CD4-positive, alpha-beta T cell (primary cell): ENCODE measurements at regions not wholly inside any gene's neighbourhood (a gene's known extent, or its start where the extent isn't known, plus 50 kb on each side); places are given as distances from the start of the nearest gene placed in this dataset.

Source experiments
- ATAC-seq: fragments of 200-7000 bp; cut with Tn5 transposase; one replicate; pipeline ENCODE4 v1.10.0; 2022; ENCODE audit warnings: mild to moderate bottlenecking; ENCODE audit not compliant: poor library complexity
- CTCF ChIA-PET: fragments of 350-600 bp; sonication (Branson Sonifier 250); formaldehyde crosslinking; loops from one replicate; lab custom pipeline; 2021; ENCODE audit warnings: antibody characterized with exemption, inconsistent platforms; lab: Charles Lee
- POLR2A ChIA-PET: fragments of 350-600 bp; sonication (Branson Sonifier 250); formaldehyde crosslinking; loops from one replicate; lab custom pipeline; 2021; ENCODE audit warnings: antibody characterized with exemption, inconsistent platforms; lab: Charles Lee
- DNase-seq, 14 experiments: peaks; one replicate each; pipeline ENCODE4 v3.0.0-alpha.2; 2013 to 2020; ENCODE audit warnings: mixed read lengths in 2 of 14
- H3K27ac ChIP-seq, 2 donors: one replicate each; pipeline versions ENCODE4 v1.5.1 to v1.7.0; 2013; ENCODE audit warnings: low read length in 2 of 2, low read depth in 1 of 2, mild to moderate bottlenecking in 1 of 2
- H3K27me3 ChIP-seq, 2 experiments: 1 replicate in 1 of 2; 2 replicates in 1 of 2; pipeline versions ENCODE4 v1.6.1 to v1.7.0; 2013; ENCODE audit warnings: low read length in 2 of 2, control low read depth in 1 of 2, mild to moderate bottlenecking in 1 of 2, moderate library complexity in 1 of 2; ENCODE audit not compliant: insufficient read depth in 2 of 2, control insufficient read depth in 1 of 2
- H3K36me3 ChIP-seq: one replicate; pipeline ENCODE4 v1.6.1; 2013; ENCODE audit warnings: low read length, control low read depth; ENCODE audit not compliant: insufficient read depth
- H3K4me1 ChIP-seq: one replicate; pipeline ENCODE4 v1.6.1; 2013; ENCODE audit warnings: low read length, control low read depth; ENCODE audit not compliant: insufficient read depth
- H3K4me3 ChIP-seq: one replicate; pipeline ENCODE4 v1.5.1; 2013; ENCODE audit warnings: mild to moderate bottlenecking, low read length, moderate library complexity
- H3K9me3 ChIP-seq, 2 experiments: 1 replicate in 1 of 2; 2 replicates in 1 of 2; pipeline versions ENCODE4 v1.6.1 to v1.7.0; 2013; ENCODE audit warnings: low read length in 2 of 2, mild to moderate bottlenecking in 2 of 2, control low read depth in 1 of 2, moderate library complexity in 1 of 2; ENCODE audit not compliant: control insufficient read depth in 1 of 2, insufficient read depth in 1 of 2
- H3K27ac Mint-ChIP-seq: one replicate; pipeline ENCODE4 v1.8.0; 2020; ENCODE audit warnings: mixed read lengths
- H3K27me3 Mint-ChIP-seq: one replicate; pipeline ENCODE4 v1.8.0; 2021; ENCODE audit warnings: mixed read lengths
- H3K36me3 Mint-ChIP-seq: one replicate; pipeline ENCODE4 v1.8.0; 2021; ENCODE audit warnings: low read depth, mixed read lengths
- H3K4me1 Mint-ChIP-seq: one replicate; pipeline ENCODE4 v1.8.0; 2021; ENCODE audit warnings: low read depth, mixed read lengths
- H3K4me3 Mint-ChIP-seq: one replicate; pipeline ENCODE4 v1.8.0; 2020; ENCODE audit warnings: mild to moderate bottlenecking, mixed read lengths
- H3K9me3 Mint-ChIP-seq: one replicate; pipeline ENCODE4 v1.8.0; 2020; ENCODE audit warnings: mixed read lengths
- intact Hi-C, 2 experiments: fragments of 100-400 bp; cut with DNase I in 1 of 2; cut with micrococcal nuclease in 1 of 2; formaldehyde crosslinking; loops; one replicate each; pipeline versions ENCODE4 v1.15.1 to v1.9.0; 2023 to 2025; cut with DNase I, micrococcal nuclease
- TF ChIP-seq, protein P1 (sequence below): fragments of 200-600 bp; IDR thresholded peaks from one replicate; pipeline ENCODE4 v1.8.0; 2022; ENCODE audit warnings: antibody characterized with exemption, mild to moderate bottlenecking

DNA sequence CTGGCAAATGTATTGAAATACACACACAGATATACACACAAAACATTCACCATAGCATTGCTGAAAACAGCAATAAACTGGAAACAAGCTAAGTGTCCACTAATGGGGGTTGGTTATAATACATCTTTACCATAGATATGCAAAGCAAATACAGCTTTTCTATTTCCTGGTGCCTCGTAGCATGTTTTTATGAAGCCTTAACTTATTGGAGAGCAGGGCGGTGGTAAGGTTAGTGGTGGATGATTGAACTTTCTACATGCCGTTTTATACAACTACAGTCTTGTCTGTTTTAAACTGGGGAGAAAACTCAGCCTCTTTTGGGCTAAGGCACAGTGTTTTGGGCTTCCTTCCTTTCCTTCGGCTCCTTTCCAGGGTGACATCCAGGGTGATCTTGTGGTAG is 104.5 kb downstream of the NR2F2 start:
- no peak for ATAC-seq
- no peak for DNase-seq
- no peaks in the 10 kb centered on the region for H3K9me3 Mint-ChIP-seq
- Histone ChIP-seq H3K4me1 (no peaks in the 10 kb centered on the region), H3K27me3 (no peaks in the 10 kb centered on the region), H3K36me3 (no peaks in the 10 kb centered on the region), H3K27ac (no peak overlapping the region), H3K9me3 (peaks cover 0 to 4% of the 10 kb centered on the region in 2 experiments), H3K4me3 (no peak overlapping the region)
- H3K4me3 Mint-ChIP-seq = no peak overlapping the region
- POLR2A ChIA-PET = no interaction called here
- H3K4me1 Mint-ChIP-seq = no peaks in the 10 kb centered on the region
- no peak overlapping the region for H3K27ac Mint-ChIP-seq
- CTCF ChIA-PET = no interaction called here
- H3K36me3 Mint-ChIP-seq = no peaks in the 10 kb centered on the region
- intact Hi-C loops = no loop called here
- H3K27me3 Mint-ChIP-seq = peaks cover 4% of the 10 kb centered on the region
- TF ChIP-seq, protein P1, sequence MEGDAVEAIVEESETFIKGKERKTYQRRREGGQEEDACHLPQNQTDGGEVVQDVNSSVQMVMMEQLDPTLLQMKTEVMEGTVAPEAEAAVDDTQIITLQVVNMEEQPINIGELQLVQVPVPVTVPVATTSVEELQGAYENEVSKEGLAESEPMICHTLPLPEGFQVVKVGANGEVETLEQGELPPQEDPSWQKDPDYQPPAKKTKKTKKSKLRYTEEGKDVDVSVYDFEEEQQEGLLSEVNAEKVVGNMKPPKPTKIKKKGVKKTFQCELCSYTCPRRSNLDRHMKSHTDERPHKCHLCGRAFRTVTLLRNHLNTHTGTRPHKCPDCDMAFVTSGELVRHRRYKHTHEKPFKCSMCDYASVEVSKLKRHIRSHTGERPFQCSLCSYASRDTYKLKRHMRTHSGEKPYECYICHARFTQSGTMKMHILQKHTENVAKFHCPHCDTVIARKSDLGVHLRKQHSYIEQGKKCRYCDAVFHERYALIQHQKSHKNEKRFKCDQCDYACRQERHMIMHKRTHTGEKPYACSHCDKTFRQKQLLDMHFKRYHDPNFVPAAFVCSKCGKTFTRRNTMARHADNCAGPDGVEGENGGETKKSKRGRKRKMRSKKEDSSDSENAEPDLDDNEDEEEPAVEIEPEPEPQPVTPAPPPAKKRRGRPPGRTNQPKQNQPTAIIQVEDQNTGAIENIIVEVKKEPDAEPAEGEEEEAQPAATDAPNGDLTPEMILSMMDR = no peak

DNA sequence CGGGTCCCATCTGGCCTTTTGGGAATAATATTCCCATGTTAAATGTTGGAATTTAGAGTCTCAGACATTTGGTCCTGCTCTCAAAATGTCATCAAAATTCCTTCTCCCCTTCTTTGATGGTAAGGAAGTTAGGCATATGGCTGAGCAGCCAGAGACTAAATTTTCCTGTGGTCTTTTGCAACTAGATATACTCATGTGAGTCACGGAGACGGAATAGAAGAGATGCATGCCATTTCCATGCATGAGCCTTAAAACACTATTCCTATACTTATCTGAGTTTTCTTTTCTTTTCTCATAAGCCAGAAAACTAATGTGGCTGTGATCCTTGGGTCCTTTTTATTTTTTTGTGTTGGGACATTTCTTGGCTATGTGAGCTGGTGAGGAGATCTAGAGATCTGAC is 105.3 kb downstream of the NR2F2 start:
- peaks cover 0 to 4% of the 10 kb centered on the region in 2 experiments for H3K9me3 ChIP-seq
- no peak overlapping the region for H3K27ac Mint-ChIP-seq
- POLR2A ChIA-PET = no interaction called here
- H3K4me1 ChIP-seq = no peaks in the 10 kb centered on the region
- H3K4me3 Mint-ChIP-seq = no peak overlapping the region
- H3K27ac ChIP-seq = no peak overlapping the region
- ATAC-seq = no peak
- no peaks in the 10 kb centered on the region for H3K36me3 Mint-ChIP-seq
- H3K9me3 Mint-ChIP-seq = no peaks in the 10 kb centered on the region
- CTCF ChIA-PET = no interaction called here
- H3K36me3 ChIP-seq = no peaks in the 10 kb centered on the region
- intact Hi-C loops = no loop called here
- no peak overlapping the region for H3K4me3 ChIP-seq
- peaks cover 4% of the 10 kb centered on the region for H3K27me3 Mint-ChIP-seq
- TF ChIP-seq, protein P1 = no peak
- no peaks in the 10 kb centered on the region for H3K27me3 ChIP-seq
- DNase-seq = no peak
- no peaks in the 10 kb centered on the region for H3K4me1 Mint-ChIP-seq

DNA sequence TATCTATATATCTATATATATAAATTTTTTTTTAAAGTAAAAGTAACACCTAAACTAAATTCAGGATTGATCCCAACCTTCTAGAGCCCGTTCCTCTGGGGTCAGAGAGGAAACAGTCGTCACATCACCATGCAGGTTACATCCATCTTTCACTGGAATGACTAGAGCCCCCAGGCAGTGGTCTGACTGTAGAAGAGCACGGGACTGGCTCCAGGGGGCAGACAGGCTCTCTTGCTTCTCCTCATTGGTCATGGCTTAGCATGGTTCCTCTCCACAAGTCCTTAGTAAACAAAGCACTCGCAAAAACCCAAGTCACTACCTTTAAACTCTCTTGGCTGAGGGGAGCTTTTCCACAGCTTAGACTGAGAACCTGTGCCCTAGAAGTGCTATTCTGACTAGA is 110.5 kb downstream of the NR2F2 start:
- CTCF ChIA-PET = no interaction called here
- no peaks in the 10 kb centered on the region for H3K9me3 Mint-ChIP-seq
- TF ChIP-seq, protein P1 = no peak
- no peaks in the 10 kb centered on the region for H3K27me3 Mint-ChIP-seq
- no peaks in the 10 kb centered on the region for H3K4me1 Mint-ChIP-seq
- H3K36me3 ChIP-seq = no peaks in the 10 kb centered on the region
- H3K36me3 Mint-ChIP-seq = no peaks in the 10 kb centered on the region
- DNase-seq = no peak
- no peaks in the 10 kb centered on the region for H3K4me1 ChIP-seq
- intact Hi-C loops = no loop called here
- H3K27ac ChIP-seq = no peak overlapping the region
- POLR2A ChIA-PET = no interaction called here
- H3K4me3 Mint-ChIP-seq = no peak overlapping the region
- no peak for ATAC-seq
- H3K4me3 ChIP-seq = no peak overlapping the region
- H3K9me3 ChIP-seq = peaks cover 0 to 5% of the 10 kb centered on the region in 2 experiments
- peaks cover 0 to 3% of the 10 kb centered on the region in 2 experiments for H3K27me3 ChIP-seq
- no peak overlapping the region for H3K27ac Mint-ChIP-seq
